C4-2B (cell line): ENCODE measurements at regions not wholly inside any gene's neighbourhood (a gene's known extent, or its start where the extent isn't known, plus 50 kb on each side); places are given as distances from the start of the nearest gene placed in this dataset.

ENCODE experiments used
- CTCF ChIP-seq: fragments of 450-650 bp; conservative IDR thresholded peaks from 2 replicates; pipeline ENCODE4 v1.5.1; 2017; ENCODE audit warnings: mild to moderate bottlenecking
- ZFX ChIP-seq: fragments of 450-650 bp; IDR thresholded peaks from 2 replicates; pipeline ENCODE4 v1.6.1; 2017

DNA sequence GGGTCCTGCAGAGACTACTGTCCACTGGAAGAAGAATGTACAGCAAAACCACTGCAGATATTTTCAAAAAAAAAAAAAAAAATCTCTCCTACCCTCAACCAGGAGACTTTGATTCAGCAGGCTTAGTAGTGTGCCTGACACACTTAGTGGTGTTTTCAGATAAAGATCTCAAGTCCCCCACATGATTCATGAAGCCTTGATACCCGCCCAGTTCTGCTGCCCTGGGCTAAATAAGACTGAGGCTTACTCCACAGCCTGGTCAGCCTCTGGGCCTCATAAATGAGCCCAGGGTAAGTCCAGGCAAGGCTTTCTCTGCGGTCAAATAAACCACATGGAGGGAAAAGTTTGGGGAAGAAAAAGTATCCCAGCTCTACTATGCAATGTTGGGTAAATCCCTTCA is 222.1 kb upstream of the ARID1B start:
- TF ChIP-seq CTCF (no peak), ZFX (no peak)
